GM23338 (cell line): ENCODE measurements at regions not wholly inside any gene's neighbourhood (a gene's known extent, or its start where the extent isn't known, plus 50 kb on each side); places are given as distances from the start of the nearest gene placed in this dataset.

Experiments used
- ATAC-seq: fragments of 200-7000 bp; cut with Tn5 transposase; 3 replicates; pipeline ENCODE4 v1.9.1; 2020
- DNase-seq: peaks from one replicate; pipeline ENCODE4 v3.0.0-alpha.2; 2015; ENCODE audit warnings: low spot score
- H2AFZ ChIP-seq: fragments of 200-600 bp; sonication (generic); 2 replicates; pipeline ENCODE4 v1.8.0; 2016; ENCODE audit warnings: antibody characterized with exemption, mild to moderate bottlenecking, moderate library complexity
- H3F3A ChIP-seq: fragments of 200-600 bp; sonication (generic); replicated peaks from 2 replicates; pipeline ENCODE4 v1.8.0; 2017; ENCODE audit warnings: antibody characterized with exemption, mixed run types, low read depth
- H3K27ac ChIP-seq: fragments of 200-600 bp; sonication (generic); 2 replicates; pipeline ENCODE4 v1.6.1; 2016; ENCODE audit warnings: low read depth
- H3K27me3 ChIP-seq: fragments of 200-600 bp; sonication (generic); 2 replicates; pipeline ENCODE4 v1.8.0; 2016; ENCODE audit warnings: mild to moderate bottlenecking, mixed run types, moderate library complexity; ENCODE audit not compliant: insufficient read depth
- H3K36me3 ChIP-seq: fragments of 200-600 bp; sonication (generic); 2 replicates; pipeline ENCODE4 v1.8.0; 2016; ENCODE audit warnings: mild to moderate bottlenecking; ENCODE audit not compliant: insufficient read depth
- H3K4me1 ChIP-seq: fragments of 200-600 bp; sonication (generic); 2 replicates; pipeline ENCODE4 v1.8.0; 2016; ENCODE audit warnings: mild to moderate bottlenecking, moderate library complexity; ENCODE audit not compliant: insufficient read depth
- H3K4me2 ChIP-seq: fragments of 200-600 bp; sonication (generic); 2 replicates; pipeline ENCODE4 v1.7.1; 2017; ENCODE audit warnings: mixed run types
- H3K4me3 ChIP-seq: fragments of 200-600 bp; sonication (generic); 2 replicates; pipeline ENCODE4 v1.6.1; 2016; ENCODE audit warnings: mixed run types
- H3K79me2 ChIP-seq: fragments of 200-600 bp; sonication (generic); replicated peaks from 2 replicates; pipeline ENCODE4 v1.8.0; 2017; ENCODE audit warnings: mild to moderate bottlenecking; ENCODE audit not compliant: insufficient read depth
- H3K9me2 ChIP-seq: fragments of 200-600 bp; sonication (generic); 2 replicates; pipeline ENCODE4 v1.8.0; 2017; ENCODE audit not compliant: insufficient read depth
- H4K20me1 ChIP-seq: fragments of 200-600 bp; sonication (generic); replicated peaks from 2 replicates; pipeline ENCODE4 v1.8.0; 2017; ENCODE audit warnings: mild to moderate bottlenecking; ENCODE audit not compliant: insufficient read depth
- H3K27ac Mint-ChIP-seq: 2 replicates; pipeline ENCODE4 v1.8.0; 2020; ENCODE audit warnings: inconsistent platforms, mild to moderate bottlenecking, moderate library complexity, mixed read lengths
- H3K27me3 Mint-ChIP-seq: 3 replicates; pipeline ENCODE4 v1.8.0; 2022; ENCODE audit warnings: low read depth, mild to moderate bottlenecking, moderate library complexity, mixed read lengths, inconsistent platforms; ENCODE audit not compliant: insufficient read depth, poor library complexity
- H3K36me3 Mint-ChIP-seq: 3 replicates; pipeline ENCODE4 v1.8.0; 2021; ENCODE audit warnings: low read depth, mild to moderate bottlenecking, inconsistent platforms, moderate library complexity, mixed read lengths
- H3K4me1 Mint-ChIP-seq: 3 replicates; pipeline ENCODE4 v1.8.0; 2020; ENCODE audit warnings: mild to moderate bottlenecking, inconsistent platforms, mixed read lengths
- H3K4me3 Mint-ChIP-seq: 3 replicates; pipeline ENCODE4 v1.8.0; 2021; ENCODE audit warnings: moderate library complexity, mild to moderate bottlenecking, inconsistent platforms, mixed read lengths
- H3K9me3 Mint-ChIP-seq: 3 replicates; pipeline ENCODE4 v1.8.0; 2020; ENCODE audit warnings: moderate library complexity, mild to moderate bottlenecking, inconsistent platforms, mixed read lengths
- CTCF ChIP-seq, 2 experiments: fragments of 200-600 bp in 1 of 2; sonication (generic) in 1 of 2; conservative IDR thresholded peaks; 2 replicates each; pipeline versions ENCODE4 v1.5.1 to v1.6.1; 2016 to 2017; ENCODE audit warnings: antibody characterized with exemption in 2 of 2, low read depth in 2 of 2, mild to moderate bottlenecking in 2 of 2, moderate library complexity in 1 of 2
- EZH2 ChIP-seq: fragments of 200-600 bp; sonication (generic); IDR thresholded peaks from one replicate; pipeline ENCODE4 v1.8.0; 2017; ENCODE audit warnings: antibody characterized with exemption, mild to moderate bottlenecking, low read depth; ENCODE audit not compliant: unreplicated experiment
- EZH2phosphoT487 ChIP-seq: fragments of 200-600 bp; sonication (generic); IDR thresholded peaks from one replicate; pipeline ENCODE4 v1.8.1; 2018; ENCODE audit warnings: antibody characterized with exemption; ENCODE audit not compliant: unreplicated experiment
- POLR2AphosphoS5 ChIP-seq: IDR thresholded peaks from 2 replicates; pipeline ENCODE4 v1.6.1; 2016; ENCODE audit warnings: antibody characterized with exemption, low read depth
- STAT1 ChIP-seq: IDR thresholded peaks from one replicate; pipeline ENCODE4 v1.6.1; 2016; ENCODE audit warnings: antibody characterized with exemption; ENCODE audit not compliant: unreplicated experiment
- ZNF462 ChIP-seq: fragments of 250-450 bp; sonication (Bioruptor Pico); IDR thresholded peaks from 2 replicates; pipeline ENCODE4 v1.5.0; 2020; ENCODE audit warnings: mild to moderate bottlenecking, moderate library complexity
- TF ChIP-seq, protein P1 (sequence below): IDR thresholded peaks from one replicate; pipeline ENCODE4 v1.6.1; 2018; ENCODE audit warnings: antibody characterized with exemption; ENCODE audit not compliant: unreplicated experiment
- TF ChIP-seq, protein P2 (sequence below): IDR thresholded peaks from 2 replicates; pipeline ENCODE4 v1.6.1; 2016; ENCODE audit warnings: antibody characterized with exemption

DNA sequence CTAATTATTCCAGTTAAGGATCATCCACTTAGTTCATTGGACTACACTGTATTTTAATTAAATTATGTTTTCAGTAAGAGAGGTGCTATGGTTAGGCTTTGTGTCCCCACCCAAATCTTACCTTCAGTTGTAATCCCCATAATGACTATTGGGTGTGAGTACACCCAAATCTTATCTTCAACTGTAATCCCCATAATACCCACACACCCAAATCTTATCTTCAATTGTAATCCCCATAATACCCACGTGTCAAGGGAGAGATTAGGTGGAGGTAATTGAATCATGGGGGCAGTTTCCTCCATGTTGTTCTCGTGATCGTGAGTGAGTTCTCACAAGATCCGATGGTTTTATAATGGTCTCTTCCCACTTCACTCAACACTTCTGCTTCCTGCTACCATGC is 208.0 kb upstream of the PHACTR1 start (continued):
- TF ChIP-seq, protein P1, sequence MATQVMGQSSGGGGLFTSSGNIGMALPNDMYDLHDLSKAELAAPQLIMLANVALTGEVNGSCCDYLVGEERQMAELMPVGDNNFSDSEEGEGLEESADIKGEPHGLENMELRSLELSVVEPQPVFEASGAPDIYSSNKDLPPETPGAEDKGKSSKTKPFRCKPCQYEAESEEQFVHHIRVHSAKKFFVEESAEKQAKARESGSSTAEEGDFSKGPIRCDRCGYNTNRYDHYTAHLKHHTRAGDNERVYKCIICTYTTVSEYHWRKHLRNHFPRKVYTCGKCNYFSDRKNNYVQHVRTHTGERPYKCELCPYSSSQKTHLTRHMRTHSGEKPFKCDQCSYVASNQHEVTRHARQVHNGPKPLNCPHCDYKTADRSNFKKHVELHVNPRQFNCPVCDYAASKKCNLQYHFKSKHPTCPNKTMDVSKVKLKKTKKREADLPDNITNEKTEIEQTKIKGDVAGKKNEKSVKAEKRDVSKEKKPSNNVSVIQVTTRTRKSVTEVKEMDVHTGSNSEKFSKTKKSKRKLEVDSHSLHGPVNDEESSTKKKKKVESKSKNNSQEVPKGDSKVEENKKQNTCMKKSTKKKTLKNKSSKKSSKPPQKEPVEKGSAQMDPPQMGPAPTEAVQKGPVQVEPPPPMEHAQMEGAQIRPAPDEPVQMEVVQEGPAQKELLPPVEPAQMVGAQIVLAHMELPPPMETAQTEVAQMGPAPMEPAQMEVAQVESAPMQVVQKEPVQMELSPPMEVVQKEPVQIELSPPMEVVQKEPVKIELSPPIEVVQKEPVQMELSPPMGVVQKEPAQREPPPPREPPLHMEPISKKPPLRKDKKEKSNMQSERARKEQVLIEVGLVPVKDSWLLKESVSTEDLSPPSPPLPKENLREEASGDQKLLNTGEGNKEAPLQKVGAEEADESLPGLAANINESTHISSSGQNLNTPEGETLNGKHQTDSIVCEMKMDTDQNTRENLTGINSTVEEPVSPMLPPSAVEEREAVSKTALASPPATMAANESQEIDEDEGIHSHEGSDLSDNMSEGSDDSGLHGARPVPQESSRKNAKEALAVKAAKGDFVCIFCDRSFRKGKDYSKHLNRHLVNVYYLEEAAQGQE: no peak
- TF ChIP-seq ZNF462 (CRISPR knock-in tag) (no peak), POLR2AphosphoS5 (no peak)

- no peaks in the 10 kb centered on the region for H3F3A ChIP-seq
- H3K4me3 Mint-ChIP-seq: no peak overlapping the region
- no peak overlapping the region for H3K4me2 ChIP-seq
- H3K36me3 Mint-ChIP-seq: no peaks in the 10 kb centered on the region
- H3K27me3 Mint-ChIP-seq: no peaks in the 10 kb centered on the region
- no peak for ATAC-seq
- no peaks in the 10 kb centered on the region for H3K27me3 ChIP-seq
- H3K9me2 ChIP-seq: no peaks in the 10 kb centered on the region; the same call in 1 of the 2 replicates
- no peak overlapping the region for H3K27ac ChIP-seq
- H3K4me1 ChIP-seq: no peaks in the 10 kb centered on the region
- no peaks in the 10 kb centered on the region for H3K36me3 ChIP-seq
- H3K9me3 Mint-ChIP-seq: no peaks in the 10 kb centered on the region; the same call in 2 of the 3 replicates
- DNase-seq: no peak
- no peak overlapping the region for H3K27ac Mint-ChIP-seq
- H2AFZ ChIP-seq: no peak overlapping the region
- no peaks in the 10 kb centered on the region for H4K20me1 ChIP-seq
- no peaks in the 10 kb centered on the region for H3K79me2 ChIP-seq
- H3K4me1 Mint-ChIP-seq: no peaks in the 10 kb centered on the region
- no peak overlapping the region for H3K4me3 ChIP-seq
- TF ChIP-seq, protein P1: no peak
- no peak for TF ChIP-seq CTCF (conservative IDR thresholded peaks at IDR 0.05; ENCODE audit: low read depth in 2 of 2)
- TF ChIP-seq, protein P2, sequence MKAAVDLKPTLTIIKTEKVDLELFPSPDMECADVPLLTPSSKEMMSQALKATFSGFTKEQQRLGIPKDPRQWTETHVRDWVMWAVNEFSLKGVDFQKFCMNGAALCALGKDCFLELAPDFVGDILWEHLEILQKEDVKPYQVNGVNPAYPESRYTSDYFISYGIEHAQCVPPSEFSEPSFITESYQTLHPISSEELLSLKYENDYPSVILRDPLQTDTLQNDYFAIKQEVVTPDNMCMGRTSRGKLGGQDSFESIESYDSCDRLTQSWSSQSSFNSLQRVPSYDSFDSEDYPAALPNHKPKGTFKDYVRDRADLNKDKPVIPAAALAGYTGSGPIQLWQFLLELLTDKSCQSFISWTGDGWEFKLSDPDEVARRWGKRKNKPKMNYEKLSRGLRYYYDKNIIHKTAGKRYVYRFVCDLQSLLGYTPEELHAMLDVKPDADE: no peak
- no peak for TF ChIP-seq STAT1
- no peak for TF ChIP-seq POLR2AphosphoS5
- no peak for TF ChIP-seq EZH2phosphoT487
- TF ChIP-seq EZH2: no peak
Measured at GRCh38 chr6:12509060-12509459, 207.5 kb upstream of the PHACTR1 start.
